Heart left ventricle (tissue), 16 donors: ENCODE measurements at regions not wholly inside any gene's neighbourhood (a gene's known extent, or its start where the extent isn't known, plus 50 kb on each side); places are given as distances from the start of the nearest gene placed in this dataset.

Experiments used
- ATAC-seq, 4 donors: fragments of 200-7000 bp; cut with Tn5 transposase; one replicate each; pipeline ENCODE4 v1.9.1; 2020 to 2022; ENCODE audit warnings: moderate library complexity in 4 of 4, mild to moderate bottlenecking in 3 of 4, moderate number of reproducible peaks in 1 of 4
- DNase-seq, 5 donors: peaks; one replicate each; pipeline ENCODE4 v3.0.0-alpha.2; 2020
- H3K27ac ChIP-seq, 12 donors: fragments of 200-600 bp; sonication (generic) in 4 of 12; one replicate each; pipeline versions ENCODE4 v1.5.0 to v1.8.0; 2016 to 2022; ENCODE audit warnings: mild to moderate bottlenecking in 2 of 12
- H3K27me3 ChIP-seq, 9 donors: fragments of 200-600 bp; sonication (generic) in 2 of 9; one replicate each; pipeline versions ENCODE4 v1.5.1 to v1.8.0; 2016 to 2022; ENCODE audit warnings: mild to moderate bottlenecking in 3 of 9
- H3K36me3 ChIP-seq, 9 donors: fragments of 200-600 bp; sonication (generic) in 2 of 9; one replicate each; pipeline versions ENCODE4 v1.5.0 to v1.8.0; 2018 to 2022; ENCODE audit warnings: mild to moderate bottlenecking in 2 of 9
- H3K4me1 ChIP-seq, 12 donors: fragments of 200-600 bp; sonication (generic) in 4 of 12; one replicate each; pipeline versions ENCODE4 v1.5.0 to v1.8.0; 2016 to 2022; ENCODE audit warnings: mild to moderate bottlenecking in 3 of 12
- H3K4me3 ChIP-seq, 12 donors: fragments of 200-600 bp; sonication (generic) in 4 of 12; one replicate each; pipeline versions ENCODE4 v1.5.0 to v1.8.0; 2017 to 2022; ENCODE audit warnings: mild to moderate bottlenecking in 9 of 12, moderate library complexity in 4 of 12
- H3K9me3 ChIP-seq, 12 donors: fragments of 200-600 bp; sonication (generic) in 4 of 12; one replicate each; pipeline versions ENCODE4 v1.5.0 to v1.8.0; 2016 to 2022; ENCODE audit warnings: mild to moderate bottlenecking in 1 of 12
- POLR2A ChIP-seq, 2 donors: fragments of 450-650 bp; IDR thresholded peaks; one replicate each; pipeline ENCODE4 v1.6.1; 2017; ENCODE audit warnings: antibody characterized with exemption in 2 of 2, mild to moderate bottlenecking in 2 of 2, moderate library complexity in 2 of 2
- WGBS, 4 donors: extraction: QIAGEN DNeasy Blood & Tissue Kit in 2 of 4; methylation state at CpG; one replicate each; pipeline versions ENCODE4 v1.1.5 to v1.1.7; 2013 to 2018; 5-methylcytosine and 5-hydroxymethylcytosine counted together
- intact Hi-C, 10 donors: fragments of 100-400 bp; cut with DNase I; formaldehyde crosslinking; loops; one replicate each; pipeline versions ENCODE4 v1.11.1 to v1.14.2; 2022
- TF ChIP-seq, protein P1 (sequence below), 12 donors: fragments of 200-600 bp; sonication (generic) in 4 of 12; IDR thresholded peaks; one replicate each; pipeline versions ENCODE4 v1.5.0 to v1.8.0; 2018 to 2022; ENCODE audit warnings: antibody characterized with exemption in 12 of 12, mild to moderate bottlenecking in 5 of 12
- donor health status: ischemic (EF 13 %, LVEDD 7.1; RV severe dilation, severe dysfunction).
- donor health status: healthy with polysubstance abuse.
- donor health status: DM: no; HTN: yes; CAD: no.
- donor health status: DM: no; HTN: no; CAD: no.
- donor health status: ischemic (EF 25% LVEDD 6.9; RV normal size, moderate dysfunction).
- donor health status: ischemic (EF 25% LVEDD 5.7; RV mildly dilated, moderate dysfunction).
- donor health status: healthy.
- donor health status: DM: yes; HTN: yes; CAD: no.
- donor health status: ischemic (EF 35%, LVEDD 5.7; RV mildly dilated, moderate dysfunction).
- donor health status: nonischemic (EF 11% LVEDD 7.7; RV severe dilation, severe dysfunction).
- donor health status: DM: yes; HTN: yes; CAD: no.
- donor health status: PGD.
- donor health status: ischemic (EF 29% LVEDD 5.4; RV normal size, mild dysfunction).
- donor health status: nonischemic (EF 23%, LVEDD 6.1; RV moderate dilation, normal function).

DNA sequence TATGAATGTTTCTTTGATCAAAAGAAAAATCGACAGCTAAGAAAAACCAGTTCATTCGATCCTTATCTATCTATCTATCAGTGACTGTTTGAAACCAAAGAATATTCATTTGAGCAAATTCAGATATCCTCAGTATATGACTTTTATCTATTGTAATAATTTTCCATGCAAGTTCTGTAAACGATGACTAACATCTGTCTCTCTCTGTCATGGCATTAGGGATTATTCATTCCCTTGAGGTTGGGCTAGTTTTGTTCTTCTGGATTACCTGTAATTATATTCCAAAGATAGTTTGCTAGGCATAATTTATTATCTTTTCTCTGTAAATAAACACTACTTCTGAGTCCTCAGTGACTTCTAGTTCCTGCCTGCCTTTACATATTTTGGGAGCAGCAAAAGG, 497.7 kb upstream of the CDH11 start:
- intact Hi-C loops = no loop called here
- DNase-seq = no peak

GRCh38 chr16:65618931-65619330, 497.1 kb upstream of the CDH11 start:
- TF ChIP-seq, protein P1, sequence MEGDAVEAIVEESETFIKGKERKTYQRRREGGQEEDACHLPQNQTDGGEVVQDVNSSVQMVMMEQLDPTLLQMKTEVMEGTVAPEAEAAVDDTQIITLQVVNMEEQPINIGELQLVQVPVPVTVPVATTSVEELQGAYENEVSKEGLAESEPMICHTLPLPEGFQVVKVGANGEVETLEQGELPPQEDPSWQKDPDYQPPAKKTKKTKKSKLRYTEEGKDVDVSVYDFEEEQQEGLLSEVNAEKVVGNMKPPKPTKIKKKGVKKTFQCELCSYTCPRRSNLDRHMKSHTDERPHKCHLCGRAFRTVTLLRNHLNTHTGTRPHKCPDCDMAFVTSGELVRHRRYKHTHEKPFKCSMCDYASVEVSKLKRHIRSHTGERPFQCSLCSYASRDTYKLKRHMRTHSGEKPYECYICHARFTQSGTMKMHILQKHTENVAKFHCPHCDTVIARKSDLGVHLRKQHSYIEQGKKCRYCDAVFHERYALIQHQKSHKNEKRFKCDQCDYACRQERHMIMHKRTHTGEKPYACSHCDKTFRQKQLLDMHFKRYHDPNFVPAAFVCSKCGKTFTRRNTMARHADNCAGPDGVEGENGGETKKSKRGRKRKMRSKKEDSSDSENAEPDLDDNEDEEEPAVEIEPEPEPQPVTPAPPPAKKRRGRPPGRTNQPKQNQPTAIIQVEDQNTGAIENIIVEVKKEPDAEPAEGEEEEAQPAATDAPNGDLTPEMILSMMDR (IDR thresholded peaks at IDR 0.05) = no peak
- no peak for TF ChIP-seq POLR2A (IDR thresholded peaks at IDR 0.05)
- H3K9me3 ChIP-seq = peaks cover 0 to 8% (median 0%) of the 10 kb centered on the region in 12 donors
- intact Hi-C loops = no loop called here
- H3K4me3 ChIP-seq = no peak overlapping the region
- no peak for DNase-seq
- ATAC-seq = no peak
- H3K4me1 ChIP-seq = no peaks in the 10 kb centered on the region
- H3K36me3 ChIP-seq = no peaks in the 10 kb centered on the region
- peaks cover 0 to 7% (median 0%) of the 10 kb centered on the region in 9 donors for H3K27me3 ChIP-seq
- WGBS, 4 donors = 50 to 59% (median 54%) methylated on average over 1 of the region's 1 CpG
- no peak overlapping the region for H3K27ac ChIP-seq

More for the DNA sequence above, 497.7 kb upstream of the CDH11 start:
- H3K4me3 ChIP-seq = no peak overlapping the region
- H3K36me3 ChIP-seq = no peaks in the 10 kb centered on the region
- peaks cover 0 to 1% (median 0%) of the 10 kb centered on the region in 12 donors for H3K9me3 ChIP-seq
- no peak overlapping the region for H3K27ac ChIP-seq
- 64 to 83% (median 65%) methylated on average over 3 of the region's 3 CpGs for WGBS, 4 donors
- no peak for ATAC-seq
- TF ChIP-seq, protein P1 (IDR thresholded peaks at IDR 0.05) = no peak
- TF ChIP-seq POLR2A (IDR thresholded peaks at IDR 0.05) = no peak
- H3K27me3 ChIP-seq = peaks cover 0 to 7% (median 0%) of the 10 kb centered on the region in 9 donors
- H3K4me1 ChIP-seq = no peaks in the 10 kb centered on the region

- peaks cover 0 to 7% (median 0%) of the 10 kb centered on the region in 9 donors for H3K27me3 ChIP-seq
- H3K36me3 ChIP-seq = no peaks in the 10 kb centered on the region
- peaks cover 0 to 13% (median 0%) of the 10 kb centered on the region in 12 donors for H3K9me3 ChIP-seq
- intact Hi-C loops = no loop called here
- H3K4me1 ChIP-seq = no peaks in the 10 kb centered on the region
- 72 to 89% (median 76%) methylated on average over 2 of the region's 2 CpGs for WGBS, 4 donors
- no peak overlapping the region for H3K4me3 ChIP-seq
- ATAC-seq = no peak
- TF ChIP-seq POLR2A (IDR thresholded peaks at IDR 0.05) = no peak
- TF ChIP-seq, protein P1 (IDR thresholded peaks at IDR 0.05) = no peak
- no peak for DNase-seq
- no peak overlapping the region for H3K27ac ChIP-seq
These were observed 496.5 kb upstream of the CDH11 start for GRCh38 chr16:65618333-65618732.

GRCh38 chr16:65617421-65617820, 495.6 kb upstream of the CDH11 start:
- 69 to 79% (median 75%) methylated on average over 3 of the region's 3 CpGs for WGBS, 4 donors
- H3K27me3 ChIP-seq = peaks cover 0 to 7% (median 0%) of the 10 kb centered on the region in 9 donors
- H3K27ac ChIP-seq = no peak overlapping the region
- no peaks in the 10 kb centered on the region for H3K4me1 ChIP-seq
- TF ChIP-seq, protein P1 (IDR thresholded peaks at IDR 0.05) = no peak
- TF ChIP-seq POLR2A (IDR thresholded peaks at IDR 0.05) = no peak
- intact Hi-C loops = no loop called here
- ATAC-seq (no peak), DNase-seq (no peak)
- no peaks in the 10 kb centered on the region for H3K36me3 ChIP-seq
- peaks cover 0 to 13% (median 0%) of the 10 kb centered on the region in 12 donors for H3K9me3 ChIP-seq
- H3K4me3 ChIP-seq = no peak overlapping the region
